ENCODE measurements at regions not wholly inside any gene's neighbourhood (a gene's known extent, or its start where the extent isn't known, plus 50 kb on each side); places are given as distances from the start of the nearest gene placed in this dataset.

GRCh38 chr6:113083947-113084346 lies 736.8 kb downstream of the RFPL4B start:
- no peak for DNase-seq (ENCODE audit: low spot score)
- no peak for TF ChIP-seq CTCF (IDR thresholded peaks at IDR 0.05)
- H3K9me3 ChIP-seq, result no peaks in the 10 kb centered on the region
- no peaks in the 10 kb centered on the region for H3K27me3 ChIP-seq
- H3K27ac ChIP-seq, result no peak overlapping the region
- no peak overlapping the region for H3K4me3 ChIP-seq
- no peaks in the 10 kb centered on the region for H3K4me1 ChIP-seq
- H3K36me3 ChIP-seq, result no peaks in the 10 kb centered on the region

GRCh38 chr6:113089056-113089455 lies 741.9 kb downstream of the RFPL4B start:
- Histone ChIP-seq H3K4me1 (no peaks in the 10 kb centered on the region), H3K9me3 (no peaks in the 10 kb centered on the region), H3K27ac (no peak overlapping the region), H3K36me3 (no peaks in the 10 kb centered on the region), H3K4me3 (no peak overlapping the region), H3K27me3 (no peaks in the 10 kb centered on the region)
- TF ChIP-seq CTCF (IDR thresholded peaks at IDR 0.05), result no peak
- DNase-seq (ENCODE audit: low spot score), result no peak

- Histone ChIP-seq H3K27ac (no peak overlapping the region), H3K9me3 (no peaks in the 10 kb centered on the region), H3K4me1 (no peaks in the 10 kb centered on the region), H3K4me3 (no peak overlapping the region), H3K36me3 (no peaks in the 10 kb centered on the region), H3K27me3 (no peaks in the 10 kb centered on the region)
- DNase-seq (ENCODE audit: low spot score), result no peak
- TF ChIP-seq CTCF (IDR thresholded peaks at IDR 0.05), result no peak
Observed at GRCh38 chr6:113092795-113093194, 745.7 kb downstream of the RFPL4B start.

DNA sequence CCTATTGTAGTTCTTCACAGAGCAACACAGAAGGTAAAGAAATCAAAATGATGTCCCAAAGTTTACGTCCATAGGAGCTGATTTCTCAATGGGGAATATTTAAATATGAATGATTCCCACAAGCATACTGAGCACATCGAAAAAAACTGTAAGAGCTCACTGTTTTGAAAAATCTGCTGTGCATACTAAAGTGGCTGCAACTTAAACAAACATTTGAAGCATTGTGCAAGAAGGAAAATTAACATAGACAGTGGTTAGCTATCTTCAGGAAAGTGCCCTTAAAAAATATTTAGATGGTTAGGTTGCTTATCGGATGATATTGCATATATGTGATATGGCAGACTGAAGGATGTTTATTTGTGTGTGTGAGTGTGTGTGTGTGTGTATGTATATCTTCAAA lies 747.6 kb downstream of the RFPL4B start:
- Histone ChIP-seq H3K4me3 (no peak overlapping the region), H3K27ac (no peak overlapping the region), H3K36me3 (no peaks in the 10 kb centered on the region), H3K27me3 (no peaks in the 10 kb centered on the region), H3K9me3 (no peaks in the 10 kb centered on the region), H3K4me1 (no peaks in the 10 kb centered on the region)
- no peak for DNase-seq (ENCODE audit: low spot score)
- TF ChIP-seq CTCF (IDR thresholded peaks at IDR 0.05), result no peak

DNA sequence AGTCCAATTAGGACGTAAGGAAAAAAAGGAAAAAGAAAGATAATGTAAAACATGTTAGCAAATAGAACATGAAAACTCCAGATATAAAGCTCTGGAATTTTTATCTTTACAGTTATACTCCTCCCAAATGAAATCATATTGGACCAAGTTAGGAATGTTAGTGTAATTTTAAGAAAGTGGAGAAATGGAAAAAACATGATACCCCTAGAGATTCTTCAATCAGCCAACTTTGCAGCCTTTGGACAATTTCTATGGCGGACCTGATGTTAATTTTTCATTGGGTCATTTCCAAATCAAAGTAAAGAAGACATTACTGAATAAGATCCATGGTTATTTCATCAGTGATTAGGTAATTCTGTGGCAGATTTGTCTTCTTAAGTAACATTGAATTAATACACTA lies 748.7 kb downstream of the RFPL4B start:
- H3K4me3 ChIP-seq, result no peak overlapping the region
- H3K27me3 ChIP-seq, result no peaks in the 10 kb centered on the region
- no peak for TF ChIP-seq CTCF (IDR thresholded peaks at IDR 0.05)
- no peaks in the 10 kb centered on the region for H3K9me3 ChIP-seq
- H3K4me1 ChIP-seq, result no peaks in the 10 kb centered on the region
- H3K36me3 ChIP-seq, result no peaks in the 10 kb centered on the region
- DNase-seq (ENCODE audit: low spot score), result no peak
- H3K27ac ChIP-seq, result no peak overlapping the region

- DNase-seq (ENCODE audit: low spot score), result no peak
- H3K4me3 ChIP-seq, result no peak overlapping the region
- H3K27ac ChIP-seq, result no peak overlapping the region
- H3K27me3 ChIP-seq, result no peaks in the 10 kb centered on the region
- H3K36me3 ChIP-seq, result no peaks in the 10 kb centered on the region
- H3K4me1 ChIP-seq, result no peaks in the 10 kb centered on the region
- TF ChIP-seq CTCF (IDR thresholded peaks at IDR 0.05), result no peak
- no peaks in the 10 kb centered on the region for H3K9me3 ChIP-seq
Observed at GRCh38 chr6:113102761-113103160, 754.4 kb upstream of the MARCKS start.
